GM19468 (cell line): ENCODE measurements at regions not wholly inside any gene's neighbourhood (a gene's known extent, or its start where the extent isn't known, plus 50 kb on each side); places are given as distances from the start of the nearest gene placed in this dataset.
"Not testable (repeated sequence)": the region's sequence is repeated elsewhere in the genome, so short reads cannot be mapped to it uniquely, and the experiment has no call there.

Experiments
- ATAC-seq: cut with Tn5 transposase; IDR thresholded peaks from one replicate; pipeline ENCODE4 v1.9.1; 2021; ENCODE audit warnings: mild to moderate bottlenecking, moderate library complexity, moderate number of reproducible peaks; ENCODE audit not compliant: unreplicated experiment; ENCODE audit errors: extremely low read depth

DNA sequence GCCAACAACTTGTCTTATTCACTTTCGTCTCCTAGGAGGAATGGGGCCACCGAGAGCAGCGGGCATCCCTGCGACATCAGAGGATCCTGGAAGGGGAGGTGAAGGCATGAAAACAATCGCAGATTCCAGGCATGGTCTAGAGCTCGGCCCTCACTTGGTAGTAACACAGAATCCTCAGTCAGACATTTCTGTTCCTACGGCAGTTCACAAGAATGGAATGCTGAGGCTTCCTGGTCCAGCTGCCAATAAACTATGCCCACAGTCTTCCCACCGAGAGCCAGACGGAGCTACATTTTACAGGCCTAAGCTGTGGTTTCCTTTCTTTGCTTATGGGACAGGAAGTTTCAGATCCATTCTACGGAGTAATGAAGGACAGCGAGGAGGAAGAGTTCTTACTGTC is 75.8 kb downstream of the OR13A1 start:
- no peak for ATAC-seq

DNA sequence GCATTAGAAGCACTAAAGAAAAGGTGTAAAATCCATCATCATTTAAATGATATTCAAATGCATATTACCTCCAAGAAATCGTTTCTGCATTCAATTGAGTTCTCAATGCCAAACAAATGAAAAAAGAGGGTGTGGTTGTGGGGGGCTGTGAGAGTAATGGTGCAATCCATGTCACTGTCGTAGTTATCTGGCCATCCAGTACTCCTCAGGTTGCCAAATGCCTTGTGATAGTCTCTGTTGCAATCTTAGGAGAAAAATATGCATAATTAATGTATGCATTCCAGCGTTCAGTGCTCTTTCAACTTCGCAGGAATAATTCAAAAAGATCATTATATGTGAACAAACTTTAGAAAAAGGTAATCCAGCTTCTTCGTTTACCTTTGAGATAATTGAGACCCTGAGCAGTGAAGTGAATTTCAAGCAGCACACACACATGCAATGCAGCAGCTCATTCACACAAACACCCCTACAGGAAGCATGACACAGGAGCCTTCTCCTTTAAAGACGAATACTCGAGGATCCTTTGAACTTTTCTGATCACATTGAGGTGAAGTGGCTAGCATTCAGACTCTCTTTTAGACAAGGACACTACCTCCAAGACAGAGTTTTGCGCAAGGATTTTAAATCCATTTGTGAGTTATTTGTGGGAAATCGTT is 73.4 kb downstream of the OR13A1 start:
- no peak for ATAC-seq

GRCh38 chr10:45243261-45243660 is 72.1 kb downstream of the OR13A1 start:
- ATAC-seq, result no peak

DNA sequence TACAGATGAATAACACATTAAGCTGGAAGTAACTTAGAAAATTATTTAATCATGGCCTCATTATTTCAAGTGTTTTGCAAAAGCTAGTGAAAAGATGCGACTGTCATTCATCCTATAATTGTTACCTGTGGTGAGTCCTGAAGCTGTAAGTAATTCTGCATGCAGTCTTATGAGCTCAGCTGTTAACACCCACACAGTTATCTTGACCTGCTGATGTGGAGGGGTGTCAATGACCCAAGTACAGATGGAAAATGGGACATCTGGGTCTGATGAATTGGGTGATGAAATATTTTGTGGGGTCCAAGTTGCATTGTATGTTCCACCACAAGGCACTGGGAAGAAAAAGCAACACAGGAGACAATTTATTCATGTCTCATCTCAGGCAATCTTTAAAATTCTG is 68.9 kb downstream of the OR13A1 start:
- ATAC-seq, result no peak

- no peak for ATAC-seq
Observed at GRCh38 chr10:45249978-45250693, 65.3 kb downstream of the OR13A1 start.

DNA sequence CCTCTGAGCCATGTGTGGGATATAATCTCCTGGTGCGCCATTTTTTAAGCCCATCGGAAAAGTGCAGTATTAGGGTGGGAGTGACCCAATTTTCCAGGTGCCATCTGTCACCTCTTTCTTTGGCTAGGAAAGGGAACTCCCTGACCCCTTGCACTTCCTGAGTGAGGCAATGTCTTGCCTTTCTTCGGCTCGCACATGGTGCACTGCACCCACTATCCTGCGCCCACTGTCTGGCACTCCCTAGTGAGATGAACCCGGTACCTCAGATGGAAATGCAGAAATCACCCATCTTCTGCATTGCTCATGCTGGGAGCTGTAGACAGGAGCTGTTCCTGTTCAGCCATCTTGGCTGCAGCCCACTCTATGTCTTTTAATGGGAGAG is 64.7 kb downstream of the OR13A1 start:
- ATAC-seq, result not testable (repeated sequence)
